K562 (cell line): ENCODE measurements at regions not wholly inside any gene's neighbourhood (a gene's known extent, or its start where the extent isn't known, plus 50 kb on each side); places are given as distances from the start of the nearest gene placed in this dataset.

ENCODE experiments used
- CTCF ChIP-seq, 3 experiments: IDR thresholded peaks in 2 of 3; conservative IDR thresholded peaks in 1 of 3; 2 replicates each; pipeline ENCODE4 v1.5.1; 2011 to 2012; ENCODE audit warnings: low read length in 3 of 3, mild to moderate bottlenecking in 3 of 3, control low read depth in 2 of 3, improper control_type of control experiment in 1 of 3, inconsistent platforms in 1 of 3, low read depth in 1 of 3, mixed read lengths in 1 of 3, moderate library complexity in 1 of 3; ENCODE audit not compliant: insufficient read depth in 2 of 3
- JUN ChIP-seq, 2 experiments: sonication (generic) in 1 of 2; formaldehyde crosslinking in 1 of 2; IDR thresholded peaks; 2 replicates each; pipeline versions ENCODE4 v1.6.1 to v1.8.0; 2012 to 2022; ENCODE audit warnings: borderline replicate concordance in 2 of 2, mild to moderate bottlenecking in 2 of 2, improper control_type of control experiment in 1 of 2, low read depth in 1 of 2, low read length in 1 of 2, missing genetic modification reagents in 1 of 2
- PCBP2 ChIP-seq: fragments of 200-400 bp; formaldehyde crosslinking; IDR thresholded peaks from 2 replicates; pipeline ENCODE4 v1.6.1; 2018; ENCODE audit warnings: low read length, low read depth, mild to moderate bottlenecking, moderate library complexity; ENCODE audit not compliant: poor library complexity, severe bottlenecking
- RNF219 ChIP-seq: fragments of 250-450 bp; sonication (Bioruptor Pico); IDR thresholded peaks from 2 replicates; pipeline ENCODE4 v1.5.0; 2022; ENCODE audit warnings: mild to moderate bottlenecking
- ZFP36 ChIP-seq: fragments of 150-350 bp; IDR thresholded peaks from 2 replicates; pipeline ENCODE4 v1.6.1; 2018; ENCODE audit warnings: low read length, low read depth; ENCODE audit not compliant: partially characterized antibody

GRCh38 chr20:53723621-53724020, 130.0 kb upstream of the ZNF217 start:
- TF ChIP-seq JUN (IDR thresholded peaks at IDR 0.05; ENCODE audit: borderline replicate concordance, low read depth, low read length) (no peak), JUN (CRISPR knock-in tag; IDR thresholded peaks at IDR 0.05; ENCODE audit: borderline replicate concordance) (no peak), ZFP36 (no peak), CTCF (IDR thresholded peaks at IDR 0.05 in 2 of 3, conservative IDR thresholded peaks at IDR 0.05 in 1 of 3; ENCODE audit: insufficient read depth in 2 of 3, low read depth in 1 of 3, low read length in 3 of 3) (no peak), PCBP2 (no peak), RNF219 (CRISPR knock-in tag) (no peak)
